HG03175 (cell line): ENCODE measurements at regions not wholly inside any gene's neighbourhood (a gene's known extent, or its start where the extent isn't known, plus 50 kb on each side); places are given as distances from the start of the nearest gene placed in this dataset.
"Not testable (repeated sequence)": the region's sequence is repeated elsewhere in the genome, so short reads cannot be mapped to it uniquely, and the experiment has no call there.

Experiments used
- ATAC-seq: cut with Tn5 transposase; IDR thresholded peaks from one replicate; pipeline ENCODE4 v1.9.1; 2021; ENCODE audit warnings: mild to moderate bottlenecking, moderate library complexity; ENCODE audit not compliant: unreplicated experiment

GRCh38 chr2:122680662-122681061 is 925.2 kb downstream of the TSN start:
- no peak for ATAC-seq

- ATAC-seq: peak; percentile 61
Measured at GRCh38 chr2:122681626-122682025, 926.2 kb downstream of the TSN start.

GRCh38 chr2:122682356-122682755 is 926.9 kb downstream of the TSN start:
- no peak for ATAC-seq

GRCh38 chr2:122683018-122683417 is 927.6 kb downstream of the TSN start:
- ATAC-seq: no peak

GRCh38 chr2:122692400-122693083 is 937.1 kb downstream of the TSN start:
- ATAC-seq: no peak

- ATAC-seq: no peak
Measured at GRCh38 chr2:122697415-122697814, 942.0 kb downstream of the TSN start.

- no peak for ATAC-seq
Measured at GRCh38 chr2:122703676-122704075, 948.2 kb downstream of the TSN start.

GRCh38 chr2:122704109-122704563 is 948.7 kb downstream of the TSN start:
- ATAC-seq: peak; percentile 62

- no peak for ATAC-seq
Measured at GRCh38 chr2:122705746-122706145, 950.3 kb downstream of the TSN start.

- no peak for ATAC-seq
Measured at GRCh38 chr2:122706757-122707223, 951.3 kb downstream of the TSN start.

- ATAC-seq: peak; percentile 59
Measured at GRCh38 chr2:122707224-122707824, 951.9 kb downstream of the TSN start.

- no peak for ATAC-seq
Measured at GRCh38 chr2:122710049-122710448, 954.6 kb downstream of the TSN start.

- ATAC-seq: no peak
Measured at GRCh38 chr2:122713800-122714199, 958.3 kb downstream of the TSN start.

GRCh38 chr2:122720822-122721221 is 965.4 kb downstream of the TSN start:
- ATAC-seq: not testable (repeated sequence)

GRCh38 chr2:122734766-122735424 is 979.4 kb downstream of the TSN start:
- ATAC-seq: no peak

- no peak for ATAC-seq
Measured at GRCh38 chr2:122736279-122736678, 980.8 kb downstream of the TSN start.

- peak; percentile 88 for ATAC-seq
Measured at GRCh38 chr2:122737429-122738077, 982.1 kb downstream of the TSN start.

- no peak for ATAC-seq
Measured at GRCh38 chr2:122739732-122740593, 984.5 kb downstream of the TSN start.

GRCh38 chr2:122740594-122740948 is 985.1 kb downstream of the TSN start:
- no peak for ATAC-seq

- ATAC-seq: no peak
Measured at GRCh38 chr2:122741403-122741802, 986.0 kb downstream of the TSN start.
